Fibroblast of lung (primary cell): ENCODE measurements at regions not wholly inside any gene's neighbourhood (a gene's known extent, or its start where the extent isn't known, plus 50 kb on each side); places are given as distances from the start of the nearest gene placed in this dataset.

Source experiments
- CTCF ChIP-seq, 2 donors: IDR thresholded peaks in 1 of 2; conservative IDR thresholded peaks in 1 of 2; 1 replicate in 1 of 2; 2 replicates in 1 of 2; pipeline ENCODE4 v1.5.1; 2011 to 2012; ENCODE audit warnings: low read length in 2 of 2, control low read depth in 1 of 2, inconsistent platforms in 1 of 2, low read depth in 1 of 2, mild to moderate bottlenecking in 1 of 2
- EZH2 ChIP-seq: IDR thresholded peaks from 2 replicates; pipeline ENCODE4 v1.5.1; 2012; ENCODE audit warnings: low read length, control low read depth, mild to moderate bottlenecking; ENCODE audit errors: missing control alignments

- TF ChIP-seq EZH2 (no peak), CTCF (conservative IDR thresholded peaks at IDR 0.05 in 1 of 2, IDR thresholded peaks at IDR 0.05 in 1 of 2; ENCODE audit: low read depth in 1 of 2, low read length in 2 of 2) (no peak)
These were observed 105.1 kb upstream of the STT3B start for GRCh38 chr3:31427623-31428022.
